DOHH2 (cell line): ENCODE measurements at regions not wholly inside any gene's neighbourhood (a gene's known extent, or its start where the extent isn't known, plus 50 kb on each side); places are given as distances from the start of the nearest gene placed in this dataset.

Source experiments
- H3F3A ChIP-seq: fragments of 200-600 bp; sonication (generic), shearing (Covaris generic); 2 replicates; pipeline ENCODE4 v1.6.0; 2016; ENCODE audit warnings: antibody characterized with exemption, mild to moderate bottlenecking; ENCODE audit not compliant: control insufficient read depth, insufficient read depth
- H3K27ac ChIP-seq: fragments of 200-600 bp; sonication (generic); 2 replicates; pipeline ENCODE4 v1.5.1; 2014; ENCODE audit warnings: low read depth, mild to moderate bottlenecking, low read length, moderate library complexity
- H3K27me3 ChIP-seq: fragments of 200-600 bp; sonication (generic); 2 replicates; pipeline ENCODE4 v1.6.1; 2014; ENCODE audit warnings: mild to moderate bottlenecking, low read length, mixed read lengths; ENCODE audit not compliant: control insufficient read depth
- H3K36me3 ChIP-seq: fragments of 200-600 bp; sonication (generic); 2 replicates; pipeline ENCODE4 v1.6.1; 2014; ENCODE audit warnings: mild to moderate bottlenecking, low read length, moderate library complexity, mixed read lengths; ENCODE audit not compliant: control insufficient read depth
- H3K4me1 ChIP-seq: fragments of 200-600 bp; sonication (generic); 2 replicates; pipeline ENCODE4 v1.6.1; 2014; ENCODE audit warnings: mild to moderate bottlenecking, low read length, mixed read lengths; ENCODE audit not compliant: control insufficient read depth
- H3K4me2 ChIP-seq: fragments of 200-600 bp; sonication (generic); 2 replicates; pipeline ENCODE4 v1.6.0; 2014; ENCODE audit warnings: mild to moderate bottlenecking, low read length, moderate library complexity
- H3K4me3 ChIP-seq: fragments of 200-600 bp; sonication (generic); 2 replicates; pipeline ENCODE4 v1.5.1; 2014; ENCODE audit warnings: mild to moderate bottlenecking, low read length, mixed read lengths
- H3K79me2 ChIP-seq: fragments of 200-600 bp; sonication (generic); 2 replicates; pipeline ENCODE4 v1.6.1; 2014; ENCODE audit warnings: mild to moderate bottlenecking, low read length, mixed read lengths; ENCODE audit not compliant: control insufficient read depth
- H3K9me2 ChIP-seq: fragments of 200-600 bp; sonication (generic); replicated peaks from 2 replicates; pipeline ENCODE4 v1.6.1; 2014; ENCODE audit warnings: mild to moderate bottlenecking, low read length, mixed read lengths; ENCODE audit not compliant: control insufficient read depth
- H3K9me3 ChIP-seq: fragments of 200-600 bp; sonication (generic); 2 replicates; pipeline ENCODE4 v1.6.1; 2014; ENCODE audit warnings: antibody characterized with exemption, low read length, mixed read lengths; ENCODE audit not compliant: control insufficient read depth, insufficient read depth
- H4K20me1 ChIP-seq: fragments of 200-600 bp; sonication (generic); 2 replicates; pipeline ENCODE4 v1.6.0; 2014; ENCODE audit warnings: low read depth, mild to moderate bottlenecking, antibody characterized with exemption, low read length, moderate library complexity; ENCODE audit not compliant: control insufficient read depth, insufficient read depth
- EZH2phosphoT487 ChIP-seq: fragments of 200-600 bp; sonication (generic); IDR thresholded peaks from 2 replicates; pipeline ENCODE4 v1.6.1; 2017; ENCODE audit warnings: borderline replicate concordance, mild to moderate bottlenecking, antibody characterized with exemption, low read length, moderate library complexity, mixed read lengths
- TF ChIP-seq, protein P1 (sequence below): fragments of 200-600 bp; sonication (generic); IDR thresholded peaks from one replicate; pipeline ENCODE4 v1.5.1; 2014; ENCODE audit warnings: antibody characterized with exemption, mild to moderate bottlenecking, low read depth, low read length; ENCODE audit not compliant: poor library complexity, severe bottlenecking

DNA sequence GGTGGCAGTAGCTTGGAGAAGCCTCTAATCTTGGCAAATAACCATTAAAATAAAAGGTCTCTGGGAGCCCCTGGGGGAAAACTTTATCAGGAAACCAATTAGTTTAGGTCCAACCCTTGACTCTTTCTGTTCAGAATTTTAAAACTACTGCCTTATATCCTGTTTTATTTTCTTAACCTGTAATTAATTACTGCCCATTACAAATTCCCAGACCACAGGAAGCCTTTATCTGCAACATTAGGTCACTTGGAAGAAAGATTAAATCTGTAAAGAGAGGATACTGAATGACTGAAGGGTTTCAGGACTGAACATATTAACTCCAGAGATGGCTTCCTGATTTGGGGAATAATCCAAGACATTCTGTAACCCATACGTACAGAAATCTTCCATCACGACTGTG, 320.5 kb upstream of the SORCS1 start:
- H4K20me1 ChIP-seq = no peaks in the 10 kb centered on the region
- H3K9me2 ChIP-seq = no peaks in the 10 kb centered on the region
- no peaks in the 10 kb centered on the region for H3K4me1 ChIP-seq
- no peaks in the 10 kb centered on the region for H3K9me3 ChIP-seq
- H3K27me3 ChIP-seq = no peaks in the 10 kb centered on the region
- H3K27ac ChIP-seq = no peak overlapping the region
- no peak overlapping the region for H3K4me3 ChIP-seq
- no peaks in the 10 kb centered on the region for H3K79me2 ChIP-seq
- no peak overlapping the region for H3K4me2 ChIP-seq
- TF ChIP-seq, protein P1, sequence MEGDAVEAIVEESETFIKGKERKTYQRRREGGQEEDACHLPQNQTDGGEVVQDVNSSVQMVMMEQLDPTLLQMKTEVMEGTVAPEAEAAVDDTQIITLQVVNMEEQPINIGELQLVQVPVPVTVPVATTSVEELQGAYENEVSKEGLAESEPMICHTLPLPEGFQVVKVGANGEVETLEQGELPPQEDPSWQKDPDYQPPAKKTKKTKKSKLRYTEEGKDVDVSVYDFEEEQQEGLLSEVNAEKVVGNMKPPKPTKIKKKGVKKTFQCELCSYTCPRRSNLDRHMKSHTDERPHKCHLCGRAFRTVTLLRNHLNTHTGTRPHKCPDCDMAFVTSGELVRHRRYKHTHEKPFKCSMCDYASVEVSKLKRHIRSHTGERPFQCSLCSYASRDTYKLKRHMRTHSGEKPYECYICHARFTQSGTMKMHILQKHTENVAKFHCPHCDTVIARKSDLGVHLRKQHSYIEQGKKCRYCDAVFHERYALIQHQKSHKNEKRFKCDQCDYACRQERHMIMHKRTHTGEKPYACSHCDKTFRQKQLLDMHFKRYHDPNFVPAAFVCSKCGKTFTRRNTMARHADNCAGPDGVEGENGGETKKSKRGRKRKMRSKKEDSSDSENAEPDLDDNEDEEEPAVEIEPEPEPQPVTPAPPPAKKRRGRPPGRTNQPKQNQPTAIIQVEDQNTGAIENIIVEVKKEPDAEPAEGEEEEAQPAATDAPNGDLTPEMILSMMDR = no peak
- TF ChIP-seq EZH2phosphoT487 = no peak
- no peaks in the 10 kb centered on the region for H3K36me3 ChIP-seq
- no peaks in the 10 kb centered on the region for H3F3A ChIP-seq

DNA sequence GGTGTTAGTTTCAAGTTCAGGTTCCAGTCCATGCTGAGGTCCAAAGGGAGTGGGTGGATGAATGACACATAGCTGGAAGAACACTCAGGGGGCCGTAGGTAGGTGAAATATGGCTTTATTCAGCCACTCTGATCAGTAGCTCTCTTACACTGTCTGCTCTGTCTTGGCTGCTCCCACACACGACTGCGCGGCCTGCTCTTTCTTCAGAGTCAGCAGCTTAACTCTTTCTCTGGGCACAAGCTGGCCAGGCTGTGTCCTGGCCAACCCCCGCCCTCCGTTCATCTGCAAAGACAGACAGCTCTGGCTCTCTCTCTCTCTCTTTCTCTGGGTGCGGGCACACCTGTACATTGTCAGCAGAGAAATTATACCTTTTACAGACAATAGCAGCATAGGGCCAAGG, 317.4 kb upstream of the SORCS1 start:
- no peak overlapping the region for H3K27ac ChIP-seq
- H4K20me1 ChIP-seq = no peaks in the 10 kb centered on the region
- H3K9me2 ChIP-seq = no peaks in the 10 kb centered on the region
- no peaks in the 10 kb centered on the region for H3K79me2 ChIP-seq
- H3K9me3 ChIP-seq = no peaks in the 10 kb centered on the region
- no peak overlapping the region for H3K4me3 ChIP-seq
- no peaks in the 10 kb centered on the region for H3K27me3 ChIP-seq
- no peaks in the 10 kb centered on the region for H3K36me3 ChIP-seq
- no peak for TF ChIP-seq EZH2phosphoT487
- TF ChIP-seq, protein P1 = no peak
- no peak overlapping the region for H3K4me2 ChIP-seq
- H3K4me1 ChIP-seq = no peaks in the 10 kb centered on the region
- H3F3A ChIP-seq = no peaks in the 10 kb centered on the region

DNA sequence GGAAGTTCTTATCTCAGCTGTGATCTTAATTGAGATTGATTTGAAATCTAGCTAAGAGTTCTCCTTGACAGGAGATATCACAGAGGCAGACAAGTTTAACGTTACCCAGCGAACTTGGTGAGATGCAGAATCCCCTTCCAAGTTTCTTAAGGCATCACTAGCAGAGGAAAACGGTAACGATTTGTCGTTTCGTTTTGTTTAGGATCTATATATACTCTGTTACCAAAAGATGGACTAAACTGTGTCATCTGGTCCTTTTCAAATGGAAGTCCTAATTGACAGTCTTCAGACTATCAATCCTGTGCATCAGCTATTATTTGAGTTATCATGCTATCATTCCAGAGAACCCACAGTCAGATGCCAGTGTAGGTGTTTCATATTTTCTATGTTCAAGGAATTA, 316.7 kb upstream of the SORCS1 start:
- H3K36me3 ChIP-seq = no peaks in the 10 kb centered on the region
- H3K79me2 ChIP-seq = no peaks in the 10 kb centered on the region
- no peak overlapping the region for H3K4me3 ChIP-seq
- H3K4me2 ChIP-seq = no peak overlapping the region
- no peak for TF ChIP-seq EZH2phosphoT487
- TF ChIP-seq, protein P1 = no peak
- no peaks in the 10 kb centered on the region for H3K9me2 ChIP-seq
- no peaks in the 10 kb centered on the region for H3K4me1 ChIP-seq
- no peaks in the 10 kb centered on the region for H4K20me1 ChIP-seq
- H3K27me3 ChIP-seq = no peaks in the 10 kb centered on the region
- no peaks in the 10 kb centered on the region for H3F3A ChIP-seq
- H3K27ac ChIP-seq = no peak overlapping the region
- no peaks in the 10 kb centered on the region for H3K9me3 ChIP-seq

DNA sequence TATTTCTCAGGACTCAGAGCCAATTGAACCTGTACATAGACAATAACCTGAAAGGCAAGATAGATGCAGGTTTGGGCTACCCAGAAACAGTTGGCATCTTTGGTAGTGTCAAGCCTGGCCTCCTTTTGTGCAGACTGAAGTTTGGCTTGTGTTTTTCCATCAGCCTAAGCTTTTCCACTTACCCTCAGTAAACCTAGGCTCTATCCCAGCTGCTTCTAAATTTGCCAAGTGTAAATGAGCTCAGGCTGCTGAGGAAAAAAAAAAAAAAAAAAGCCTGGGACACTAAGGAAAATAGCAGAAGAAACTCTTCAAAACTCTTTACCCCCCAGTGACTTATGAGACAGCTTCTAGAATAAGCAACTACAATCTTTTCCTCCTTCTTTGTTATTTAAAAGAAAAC, 316.3 kb upstream of the SORCS1 start:
- H3K36me3 ChIP-seq = no peaks in the 10 kb centered on the region
- no peaks in the 10 kb centered on the region for H3K27me3 ChIP-seq
- TF ChIP-seq, protein P1 = no peak
- no peak for TF ChIP-seq EZH2phosphoT487
- H3K79me2 ChIP-seq = no peaks in the 10 kb centered on the region
- H3K9me2 ChIP-seq = no peaks in the 10 kb centered on the region
- no peak overlapping the region for H3K4me3 ChIP-seq
- no peak overlapping the region for H3K27ac ChIP-seq
- H4K20me1 ChIP-seq = no peaks in the 10 kb centered on the region
- H3K4me2 ChIP-seq = no peak overlapping the region
- H3F3A ChIP-seq = no peaks in the 10 kb centered on the region
- no peaks in the 10 kb centered on the region for H3K4me1 ChIP-seq
- no peaks in the 10 kb centered on the region for H3K9me3 ChIP-seq
